ENCODE measurements at regions not wholly inside any gene's neighbourhood (a gene's known extent, or its start where the extent isn't known, plus 50 kb on each side); places are given as distances from the start of the nearest gene placed in this dataset.
A peak's percentile ranks its signal among the peaks of the same experiment; 100 is the strongest.

DNA sequence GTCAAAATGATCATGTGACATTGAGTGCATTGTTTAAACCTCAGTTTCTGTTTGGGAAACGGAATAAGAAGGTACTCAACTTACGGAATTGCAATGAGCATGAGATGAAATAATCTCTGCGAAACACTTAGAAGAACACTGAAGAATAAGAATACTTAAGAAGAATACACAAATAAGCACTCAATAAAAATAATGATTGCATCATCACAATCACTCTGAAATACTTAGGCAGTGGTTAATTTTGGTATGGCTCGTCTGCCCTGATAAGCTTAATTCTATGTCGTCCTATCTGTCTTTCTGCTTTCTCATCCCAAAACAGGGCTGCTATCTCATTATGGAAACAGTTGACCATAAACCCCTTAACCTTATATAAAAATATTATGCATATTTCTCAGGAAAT lies 823.6 kb downstream of the DIAPH3 start:
- no peak for DNase-seq

DNA sequence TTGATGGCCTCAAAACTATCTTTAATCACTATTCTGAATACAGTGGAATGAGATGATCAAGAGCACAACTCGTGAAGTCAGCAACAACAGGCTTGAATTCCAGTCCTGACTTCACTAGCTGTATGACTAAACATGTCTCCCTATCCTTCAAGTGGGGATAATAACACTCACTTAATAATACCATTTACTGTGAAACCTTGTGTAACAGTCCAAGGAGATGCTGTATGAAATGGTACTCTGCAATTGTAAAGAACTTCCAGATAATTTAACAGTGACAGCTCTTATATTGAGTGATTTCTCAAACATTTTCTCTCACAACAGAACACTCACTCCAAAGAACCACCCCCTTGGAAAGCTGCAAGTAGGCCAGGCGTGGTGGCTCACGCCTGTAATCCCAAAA lies 823.1 kb downstream of the DIAPH3 start:
- DNase-seq, result no peak

DNA sequence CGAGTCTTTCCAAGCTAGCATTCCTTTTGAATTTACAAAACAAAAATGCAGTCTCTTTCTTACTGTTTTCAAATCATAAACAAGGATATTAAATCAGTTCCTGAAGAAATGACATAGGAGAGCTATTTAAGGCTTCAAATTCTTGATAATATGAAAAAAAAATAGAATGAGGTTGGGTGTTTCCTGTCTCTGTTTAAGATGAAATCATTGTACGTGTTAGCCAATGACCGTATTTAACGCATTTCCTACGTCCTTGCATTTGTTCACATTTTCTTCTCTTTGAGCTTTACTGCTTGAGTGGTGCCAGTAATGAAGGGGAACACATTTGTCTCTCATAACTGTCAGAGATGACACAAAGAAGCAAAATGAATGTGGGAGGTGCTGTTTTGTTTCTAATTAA lies 821.3 kb downstream of the DIAPH3 start:
- no peak for DNase-seq

GRCh38 chr13:59343132-59343531 lies 820.6 kb downstream of the DIAPH3 start:
- no peak for DNase-seq

DNA sequence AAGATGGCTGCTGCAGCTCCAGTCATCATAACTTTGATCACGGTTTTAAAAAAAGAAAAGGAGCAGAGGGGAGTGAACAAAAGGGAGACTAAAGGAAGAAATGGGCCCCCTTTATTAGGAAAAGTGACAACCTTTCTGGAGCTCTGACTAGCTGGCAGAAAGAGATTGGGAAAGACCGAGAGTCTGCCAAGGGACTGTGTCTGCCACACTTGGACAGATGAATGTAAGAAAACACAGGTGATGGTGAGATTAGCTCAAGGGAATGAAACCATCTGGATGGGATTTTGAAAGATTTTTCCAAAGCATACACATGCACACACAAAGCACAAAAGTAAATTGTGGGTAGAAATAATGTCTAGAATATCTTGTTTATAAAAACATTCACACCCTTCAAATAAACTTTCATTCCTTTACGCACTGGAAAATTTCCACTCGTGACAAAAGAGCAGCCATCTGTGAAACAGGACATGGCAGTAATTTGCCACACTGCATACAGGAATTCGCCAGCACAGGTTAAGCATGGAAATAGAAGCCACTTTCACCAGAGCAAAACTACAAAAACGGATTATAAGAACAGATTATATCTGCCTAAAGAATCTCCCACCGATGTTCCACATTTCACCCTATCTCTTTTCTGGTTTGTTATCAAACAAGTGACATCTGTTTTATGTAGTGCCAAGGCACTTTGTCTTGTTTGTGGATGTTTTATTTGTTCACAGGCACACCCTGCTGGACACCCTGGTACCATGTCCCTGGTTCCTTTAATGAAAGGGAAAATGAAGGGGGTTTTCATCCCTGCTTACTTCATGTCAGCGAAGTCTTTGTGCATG lies 819.5 kb downstream of the DIAPH3 start:
- DNase-seq, result no peak

DNA sequence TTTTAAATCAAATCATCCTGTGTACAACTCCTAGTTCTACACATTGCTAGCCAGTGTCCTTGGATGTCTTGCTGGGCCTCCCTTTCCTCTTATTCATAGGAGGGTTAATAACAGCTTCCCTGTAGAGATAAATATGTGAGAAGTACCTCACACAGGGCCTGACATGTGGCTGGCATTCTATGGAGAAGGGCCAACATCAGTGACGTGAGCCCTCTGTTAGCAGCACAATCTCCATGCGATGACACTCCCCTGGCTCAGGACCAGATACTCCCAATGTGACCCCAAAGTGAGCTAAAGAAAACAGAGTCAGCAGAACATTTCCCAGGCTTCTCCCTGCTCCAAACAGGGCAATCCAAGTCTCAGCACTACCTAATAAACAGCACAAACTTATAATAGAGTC lies 818.4 kb downstream of the DIAPH3 start:
- no peak for DNase-seq

- no peak for DNase-seq
These were observed 816.6 kb downstream of the DIAPH3 start for GRCh38 chr13:59346999-59347723.

GRCh38 chr13:59348617-59349016 lies 815.1 kb downstream of the DIAPH3 start:
- DNase-seq, result no peak

DNA sequence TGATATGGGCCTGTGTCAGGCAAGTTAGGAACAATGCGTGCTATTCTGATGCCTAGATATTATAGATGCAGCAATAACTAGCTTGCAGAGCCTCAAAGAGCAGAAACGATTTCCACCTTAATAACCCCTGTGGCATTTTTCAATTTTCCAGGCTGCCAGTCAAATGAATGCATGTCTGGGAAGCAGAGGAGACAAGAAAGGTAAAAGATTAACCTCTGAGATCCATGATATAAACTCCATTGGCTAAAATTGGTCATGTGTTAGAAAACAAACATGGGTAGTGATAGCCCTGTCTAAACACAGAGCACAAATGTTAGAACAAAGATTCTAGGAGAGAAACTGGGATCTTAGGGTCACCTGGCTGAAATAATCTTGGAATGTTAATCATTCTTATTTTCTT lies 811.1 kb downstream of the DIAPH3 start:
- no peak for DNase-seq

DNA sequence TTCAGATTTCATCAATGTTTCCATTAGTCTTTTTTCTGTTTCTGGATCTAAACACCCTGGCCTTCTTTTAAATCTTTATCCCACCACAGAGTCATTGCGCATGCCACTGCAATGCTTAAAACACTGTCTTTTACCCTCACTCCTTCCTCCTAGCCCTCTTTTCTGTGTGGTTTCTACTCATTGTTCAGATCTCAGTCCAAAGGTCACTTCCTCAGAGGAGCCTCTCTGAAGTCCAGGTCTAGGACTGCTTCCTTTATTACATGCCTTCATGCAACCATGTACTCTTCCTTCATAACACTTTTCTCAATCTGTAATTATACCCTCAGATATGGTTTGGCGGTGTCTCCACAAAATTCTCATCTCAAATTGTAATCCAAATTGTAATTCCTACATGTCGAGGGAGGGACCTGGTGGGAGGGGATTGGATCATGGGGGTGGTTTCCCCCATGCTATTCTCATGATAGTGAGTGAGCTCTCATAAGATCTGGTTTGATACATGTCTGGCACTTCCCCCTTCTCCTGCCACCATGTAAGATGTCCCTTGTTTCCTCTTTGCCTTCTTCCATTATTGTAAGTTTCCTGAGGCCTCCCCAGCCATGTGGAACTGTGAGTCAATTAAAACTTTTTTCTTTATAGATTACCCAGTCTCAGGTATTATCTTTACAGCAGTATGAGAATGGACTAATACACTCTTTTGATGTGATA lies 808.9 kb downstream of the DIAPH3 start:
- no peak for DNase-seq

GRCh38 chr13:59356607-59357006 lies 807.1 kb downstream of the DIAPH3 start:
- no peak for DNase-seq

- no peak for DNase-seq
These were observed 805.7 kb downstream of the DIAPH3 start for GRCh38 chr13:59358014-59358413.

DNA sequence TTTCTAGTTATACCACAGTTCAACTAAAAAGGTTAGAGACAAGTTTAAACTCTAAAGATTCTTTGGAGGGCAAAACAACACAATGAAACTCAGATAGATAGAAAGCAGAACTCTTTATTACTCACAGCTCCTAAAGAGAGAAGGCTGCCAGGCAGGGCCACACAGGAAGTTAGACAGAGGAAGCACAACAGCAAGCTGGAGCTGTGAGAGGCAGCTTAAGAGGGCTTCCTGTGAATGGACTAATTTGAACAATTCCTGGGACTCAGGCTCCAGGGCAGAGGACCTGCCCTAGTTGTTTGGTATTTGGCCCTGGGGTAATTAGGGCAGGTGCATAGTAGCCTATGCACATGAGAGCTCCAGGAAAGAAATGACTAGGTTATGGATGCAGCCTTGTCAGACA lies 803.6 kb downstream of the DIAPH3 start:
- no peak for DNase-seq

DNA sequence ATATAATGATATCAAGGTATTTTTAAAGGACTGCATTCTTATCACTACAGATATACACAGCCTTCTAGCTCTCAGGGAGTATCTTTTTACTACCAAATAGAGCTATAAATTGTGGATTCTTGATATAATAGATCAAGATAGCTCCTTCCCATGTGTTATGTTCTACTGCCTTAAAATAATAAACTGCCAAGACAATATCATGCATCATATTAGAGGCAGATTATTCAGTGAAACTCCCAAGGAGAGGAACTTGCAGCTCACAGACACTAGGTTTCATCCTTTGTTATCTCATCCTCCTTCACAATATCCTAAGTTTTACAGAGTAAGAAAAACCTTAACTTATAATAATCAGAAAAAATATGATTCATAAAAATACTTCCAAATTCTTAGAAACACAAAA lies 802.8 kb downstream of the DIAPH3 start:
- no peak for DNase-seq

GRCh38 chr13:59363313-59363712 lies 800.4 kb downstream of the DIAPH3 start:
- peak; percentile 17 for DNase-seq

- DNase-seq, result no peak
These were observed 799.8 kb downstream of the DIAPH3 start for GRCh38 chr13:59363947-59364346.

DNA sequence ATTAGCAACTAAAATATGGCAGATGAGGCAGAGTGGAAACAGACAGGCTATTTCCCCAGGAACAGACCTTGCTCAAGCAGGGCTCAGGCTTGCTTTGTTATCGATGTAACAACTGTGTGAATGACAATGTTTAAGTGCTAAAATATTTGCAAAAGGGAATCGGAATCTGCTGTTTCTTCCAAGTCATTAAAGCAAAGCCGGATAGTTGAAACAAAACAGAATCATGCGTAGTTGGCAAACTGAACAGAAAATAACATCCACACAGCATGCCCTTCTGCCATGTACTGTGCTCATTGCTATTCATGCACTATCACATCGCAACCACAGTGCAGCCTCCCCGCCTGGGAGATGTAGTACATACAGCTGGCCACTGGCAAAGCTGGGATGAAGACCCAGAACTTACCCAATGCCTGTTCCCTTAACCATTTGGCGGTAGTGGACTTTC lies 799.1 kb downstream of the DIAPH3 start:
- no peak for DNase-seq

- DNase-seq, result no peak
These were observed 796.3 kb downstream of the DIAPH3 start for GRCh38 chr13:59367467-59367866.

- DNase-seq, result no peak
These were observed 795.8 kb downstream of the DIAPH3 start for GRCh38 chr13:59367904-59368303.

GRCh38 chr13:59368693-59369092 lies 795.0 kb downstream of the DIAPH3 start:
- DNase-seq, result no peak

DNA sequence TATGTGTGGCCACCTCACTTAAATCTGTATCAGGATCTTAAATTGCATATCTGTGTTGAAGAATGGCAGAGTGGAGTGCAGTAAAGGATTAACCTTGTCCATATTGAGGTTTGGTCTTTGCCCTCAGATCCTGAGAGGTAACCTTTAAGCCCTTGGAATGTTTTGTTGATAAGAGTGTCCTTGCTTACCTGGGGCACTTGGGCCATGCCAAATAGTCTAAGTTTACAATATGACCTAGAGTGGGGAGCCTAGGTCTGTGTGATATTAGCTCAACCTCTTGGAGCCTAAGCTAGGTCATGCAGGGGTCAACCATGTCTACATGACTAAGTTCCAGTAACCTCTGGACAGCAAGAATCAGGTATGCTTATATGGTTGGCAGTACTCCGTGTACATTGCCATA lies 792.5 kb downstream of the DIAPH3 start:
- no peak for DNase-seq

DNA sequence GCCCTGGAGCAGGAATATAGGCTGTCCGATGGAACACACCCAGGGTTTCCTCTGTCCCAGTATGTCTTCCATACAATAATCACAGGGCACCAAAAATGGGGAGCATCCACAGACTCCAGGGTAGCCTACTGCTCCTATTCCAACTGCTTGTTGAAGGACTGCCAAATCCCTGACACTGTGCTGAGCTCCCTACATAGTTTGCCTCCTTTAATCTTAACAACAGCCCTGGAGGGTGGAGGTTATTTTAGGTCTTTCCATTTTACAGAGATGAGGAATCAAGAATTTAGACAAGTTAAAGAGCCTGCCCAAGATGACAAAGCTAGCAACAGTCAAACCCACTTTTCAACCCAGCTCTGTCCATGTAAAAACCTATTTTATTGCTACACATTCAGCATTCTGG lies 790.4 kb downstream of the DIAPH3 start:
- no peak for DNase-seq

DNA sequence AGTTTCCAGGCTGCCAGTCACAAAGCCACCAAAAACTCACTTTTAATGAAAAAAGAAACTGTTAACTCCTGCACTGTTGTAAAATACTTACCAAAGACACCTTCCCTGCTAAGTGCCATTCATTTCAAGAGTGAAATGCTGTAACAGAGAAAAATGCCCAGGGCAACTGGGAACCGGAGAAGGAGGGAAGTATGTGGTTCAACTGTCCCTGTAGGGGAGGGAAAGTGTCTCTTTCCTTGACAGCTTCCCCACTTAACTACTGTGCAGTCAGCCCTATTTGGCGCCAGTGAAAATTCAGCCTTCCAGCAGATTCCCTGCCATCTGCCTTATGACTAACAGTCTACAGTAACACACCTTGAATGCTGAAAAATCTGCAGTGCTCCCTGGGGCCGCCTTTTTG lies 789.0 kb downstream of the DIAPH3 start:
- no peak for DNase-seq

GRCh38 chr13:59384154-59384553 lies 779.6 kb downstream of the DIAPH3 start:
- no peak for DNase-seq
